Esophagus squamous epithelium (tissue), 4 donors: ENCODE measurements at regions not wholly inside any gene's neighbourhood (a gene's known extent, or its start where the extent isn't known, plus 50 kb on each side); places are given as distances from the start of the nearest gene placed in this dataset.

ENCODE experiments used
- POLR2A ChIP-seq, 4 donors: fragments of 450-650 bp; IDR thresholded peaks; one replicate each; pipeline ENCODE4 v1.6.1; 2017; ENCODE audit warnings: antibody characterized with exemption in 4 of 4, mild to moderate bottlenecking in 4 of 4, moderate library complexity in 3 of 4
- TF ChIP-seq, protein P1 (sequence below), 6 experiments: fragments of 450-650 bp in 4 of 6; fragments of 200-600 bp in 2 of 6; sonication (generic) in 2 of 6; IDR thresholded peaks; one replicate each; pipeline ENCODE4 v1.5.1; 2016 to 2019; ENCODE audit warnings: antibody characterized with exemption in 6 of 6, mild to moderate bottlenecking in 4 of 6, moderate library complexity in 4 of 6

DNA sequence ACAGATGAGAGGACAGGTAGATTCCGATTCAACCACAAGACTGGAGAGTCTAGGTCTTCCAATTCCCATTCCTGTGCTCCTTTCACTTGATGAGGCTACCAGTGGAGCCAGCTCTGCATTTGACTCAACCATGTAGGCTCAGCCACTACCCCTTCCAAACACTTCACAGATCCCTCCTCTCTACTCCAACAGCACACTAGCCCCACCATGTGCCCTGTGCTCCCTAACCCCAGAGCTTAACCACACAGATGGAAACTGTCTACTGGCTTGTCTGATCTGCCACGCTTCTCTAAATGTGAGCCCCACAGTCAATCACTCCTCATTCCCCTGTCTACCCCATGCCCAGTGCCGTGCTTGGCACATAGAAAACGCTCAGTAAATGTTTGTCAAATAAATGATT, 508.2 kb downstream of the CDK5RAP2 start:
- TF ChIP-seq, protein P1, sequence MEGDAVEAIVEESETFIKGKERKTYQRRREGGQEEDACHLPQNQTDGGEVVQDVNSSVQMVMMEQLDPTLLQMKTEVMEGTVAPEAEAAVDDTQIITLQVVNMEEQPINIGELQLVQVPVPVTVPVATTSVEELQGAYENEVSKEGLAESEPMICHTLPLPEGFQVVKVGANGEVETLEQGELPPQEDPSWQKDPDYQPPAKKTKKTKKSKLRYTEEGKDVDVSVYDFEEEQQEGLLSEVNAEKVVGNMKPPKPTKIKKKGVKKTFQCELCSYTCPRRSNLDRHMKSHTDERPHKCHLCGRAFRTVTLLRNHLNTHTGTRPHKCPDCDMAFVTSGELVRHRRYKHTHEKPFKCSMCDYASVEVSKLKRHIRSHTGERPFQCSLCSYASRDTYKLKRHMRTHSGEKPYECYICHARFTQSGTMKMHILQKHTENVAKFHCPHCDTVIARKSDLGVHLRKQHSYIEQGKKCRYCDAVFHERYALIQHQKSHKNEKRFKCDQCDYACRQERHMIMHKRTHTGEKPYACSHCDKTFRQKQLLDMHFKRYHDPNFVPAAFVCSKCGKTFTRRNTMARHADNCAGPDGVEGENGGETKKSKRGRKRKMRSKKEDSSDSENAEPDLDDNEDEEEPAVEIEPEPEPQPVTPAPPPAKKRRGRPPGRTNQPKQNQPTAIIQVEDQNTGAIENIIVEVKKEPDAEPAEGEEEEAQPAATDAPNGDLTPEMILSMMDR (IDR thresholded peaks at IDR 0.05): no peak
- TF ChIP-seq POLR2A (IDR thresholded peaks at IDR 0.05): no peak
